Mesothelial cell of epicardium (in vitro differentiated cells): ENCODE measurements at regions not wholly inside any gene's neighbourhood (a gene's known extent, or its start where the extent isn't known, plus 50 kb on each side); places are given as distances from the start of the nearest gene placed in this dataset.

Source experiments
- DNase-seq, 2 experiments: peaks; one replicate each; pipeline ENCODE4 v3.0.0; 2021; ENCODE audit warnings: low spot score in 2 of 2; ENCODE audit not compliant: unreplicated experiment in 2 of 2
- H3K27ac Mint-ChIP-seq: 2 replicates; pipeline ENCODE4 v1.8.0; 2021; ENCODE audit warnings: mixed read lengths
- H3K27me3 Mint-ChIP-seq: 2 replicates; pipeline ENCODE4 v1.8.0; 2021; ENCODE audit warnings: low read depth, mixed read lengths
- H3K36me3 Mint-ChIP-seq: 2 replicates; pipeline ENCODE4 v1.8.0; 2021; ENCODE audit warnings: mixed read lengths
- H3K4me1 Mint-ChIP-seq: 2 replicates; pipeline ENCODE4 v1.8.0; 2021; ENCODE audit warnings: mixed read lengths
- H3K4me3 Mint-ChIP-seq: 2 replicates; pipeline ENCODE4 v1.8.0; 2021; ENCODE audit warnings: mild to moderate bottlenecking, moderate library complexity, mixed read lengths
- H3K9me3 Mint-ChIP-seq: 2 replicates; pipeline ENCODE4 v1.8.0; 2021; ENCODE audit warnings: mixed read lengths
- TF ChIP-seq, protein P1 (sequence below): fragments of 200-600 bp; sonication (generic); IDR thresholded peaks from one replicate; pipeline ENCODE4 v1.5.0; 2021; ENCODE audit warnings: antibody characterized with exemption; ENCODE audit not compliant: unreplicated experiment

DNA sequence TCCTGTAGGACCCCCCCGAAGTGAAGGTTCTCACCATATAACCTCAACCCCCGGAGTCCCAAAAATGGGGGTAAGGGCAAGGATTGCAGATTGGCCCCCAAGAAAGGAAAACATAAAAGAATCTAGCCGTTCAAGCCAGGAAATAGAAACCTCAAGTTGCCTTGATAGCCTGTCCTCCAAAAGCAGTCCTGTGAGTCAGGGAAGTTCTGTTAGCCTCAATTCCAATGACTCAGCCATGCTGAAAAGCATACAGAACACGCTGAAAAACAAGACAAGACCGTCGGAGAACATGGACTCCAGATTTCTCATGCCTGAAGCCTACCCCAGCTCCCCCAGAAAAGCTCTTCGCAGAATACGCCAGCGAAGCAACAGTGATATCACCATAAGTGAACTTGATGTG lies 344.2 kb upstream of the RGS6 start:
- no peaks in the 10 kb centered on the region for H3K27me3 Mint-ChIP-seq
- H3K9me3 Mint-ChIP-seq = no peaks in the 10 kb centered on the region
- peaks cover 30% of the 10 kb centered on the region for H3K4me1 Mint-ChIP-seq
- TF ChIP-seq, protein P1, sequence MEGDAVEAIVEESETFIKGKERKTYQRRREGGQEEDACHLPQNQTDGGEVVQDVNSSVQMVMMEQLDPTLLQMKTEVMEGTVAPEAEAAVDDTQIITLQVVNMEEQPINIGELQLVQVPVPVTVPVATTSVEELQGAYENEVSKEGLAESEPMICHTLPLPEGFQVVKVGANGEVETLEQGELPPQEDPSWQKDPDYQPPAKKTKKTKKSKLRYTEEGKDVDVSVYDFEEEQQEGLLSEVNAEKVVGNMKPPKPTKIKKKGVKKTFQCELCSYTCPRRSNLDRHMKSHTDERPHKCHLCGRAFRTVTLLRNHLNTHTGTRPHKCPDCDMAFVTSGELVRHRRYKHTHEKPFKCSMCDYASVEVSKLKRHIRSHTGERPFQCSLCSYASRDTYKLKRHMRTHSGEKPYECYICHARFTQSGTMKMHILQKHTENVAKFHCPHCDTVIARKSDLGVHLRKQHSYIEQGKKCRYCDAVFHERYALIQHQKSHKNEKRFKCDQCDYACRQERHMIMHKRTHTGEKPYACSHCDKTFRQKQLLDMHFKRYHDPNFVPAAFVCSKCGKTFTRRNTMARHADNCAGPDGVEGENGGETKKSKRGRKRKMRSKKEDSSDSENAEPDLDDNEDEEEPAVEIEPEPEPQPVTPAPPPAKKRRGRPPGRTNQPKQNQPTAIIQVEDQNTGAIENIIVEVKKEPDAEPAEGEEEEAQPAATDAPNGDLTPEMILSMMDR = no peak
- H3K36me3 Mint-ChIP-seq = no peaks in the 10 kb centered on the region
- no peak overlapping the region for H3K27ac Mint-ChIP-seq
- no peak overlapping the region for H3K4me3 Mint-ChIP-seq
- DNase-seq = no peak

DNA sequence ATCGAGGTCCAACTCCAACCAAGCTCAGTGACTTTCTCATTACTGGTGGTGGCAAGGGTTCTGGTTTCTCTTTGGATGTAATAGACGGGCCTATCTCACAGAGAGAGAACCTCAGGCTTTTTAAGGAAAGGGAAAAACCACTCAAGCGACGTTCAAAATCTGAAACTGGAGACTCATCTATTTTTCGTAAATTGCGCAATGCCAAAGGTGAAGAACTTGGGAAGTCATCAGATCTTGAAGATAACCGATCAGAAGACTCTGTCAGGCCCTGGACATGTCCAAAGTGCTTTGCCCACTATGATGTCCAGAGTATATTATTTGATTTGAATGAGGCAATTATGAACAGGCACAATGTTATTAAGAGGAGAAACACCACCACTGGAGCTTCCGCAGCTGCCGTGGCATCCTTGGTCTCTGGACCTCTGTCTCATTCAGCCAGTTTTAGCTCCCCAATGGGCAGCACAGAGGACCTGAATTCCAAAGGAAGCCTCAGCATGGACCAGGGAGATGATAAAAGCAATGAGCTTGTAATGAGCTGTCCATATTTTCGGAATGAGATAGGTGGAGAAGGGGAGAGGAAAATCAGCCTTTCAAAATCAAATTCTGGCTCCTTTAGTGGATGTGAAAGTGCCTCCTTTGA lies 343.5 kb upstream of the RGS6 start:
- H3K27me3 Mint-ChIP-seq = no peaks in the 10 kb centered on the region
- peaks cover 26% of the 10 kb centered on the region for H3K4me1 Mint-ChIP-seq
- H3K9me3 Mint-ChIP-seq = no peaks in the 10 kb centered on the region
- H3K36me3 Mint-ChIP-seq = no peaks in the 10 kb centered on the region
- TF ChIP-seq, protein P1 = no peak
- H3K27ac Mint-ChIP-seq = no peak overlapping the region
- no peak for DNase-seq
- H3K4me3 Mint-ChIP-seq = no peak overlapping the region

DNA sequence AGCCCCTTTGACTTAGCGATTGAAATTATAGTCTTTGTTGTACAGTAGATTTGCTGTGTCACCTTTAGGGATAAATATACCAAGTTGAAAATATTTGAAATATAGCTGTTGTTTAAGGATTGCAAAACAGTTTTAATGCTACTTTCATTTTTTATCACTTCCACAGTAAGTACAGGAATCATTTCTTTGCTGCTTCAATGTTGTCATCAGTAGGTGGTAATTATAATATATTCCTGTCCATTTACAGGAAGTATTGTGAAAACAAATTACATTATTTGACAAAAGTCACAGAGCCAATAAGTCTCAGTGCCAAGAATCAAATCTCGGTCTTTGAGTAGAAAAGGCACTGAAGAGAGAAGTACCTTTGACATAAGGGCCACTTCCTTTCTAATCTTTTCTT lies 342.6 kb upstream of the RGS6 start:
- no peak overlapping the region for H3K4me3 Mint-ChIP-seq
- no peaks in the 10 kb centered on the region for H3K9me3 Mint-ChIP-seq
- no peak for DNase-seq
- no peaks in the 10 kb centered on the region for H3K27me3 Mint-ChIP-seq
- no peaks in the 10 kb centered on the region for H3K36me3 Mint-ChIP-seq
- TF ChIP-seq, protein P1 = no peak
- H3K4me1 Mint-ChIP-seq = peaks cover 27% of the 10 kb centered on the region
- no peak overlapping the region for H3K27ac Mint-ChIP-seq

DNA sequence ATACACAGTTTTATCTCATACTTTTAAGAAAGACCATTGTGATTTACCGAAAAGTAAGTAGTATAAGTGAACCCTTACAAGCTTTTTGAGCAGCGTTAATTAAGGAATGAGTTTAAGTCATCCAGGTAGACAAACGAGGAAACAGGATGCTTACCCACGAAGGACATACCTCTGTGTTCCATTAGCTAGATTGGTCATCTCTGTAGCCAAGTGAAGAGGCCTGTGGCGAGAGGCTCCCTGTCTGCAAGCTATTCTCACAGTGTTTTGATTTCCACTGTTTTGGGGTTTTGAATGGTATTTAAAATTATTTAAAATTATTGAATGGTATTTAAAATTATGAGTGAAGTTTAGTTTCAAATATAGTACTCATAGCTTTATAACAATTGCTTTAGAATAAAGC lies 342.1 kb upstream of the RGS6 start:
- DNase-seq = no peak
- no peaks in the 10 kb centered on the region for H3K36me3 Mint-ChIP-seq
- H3K9me3 Mint-ChIP-seq = no peaks in the 10 kb centered on the region
- no peak overlapping the region for H3K4me3 Mint-ChIP-seq
- no peak overlapping the region for H3K27ac Mint-ChIP-seq
- TF ChIP-seq, protein P1 = no peak
- peaks cover 31% of the 10 kb centered on the region for H3K4me1 Mint-ChIP-seq
- H3K27me3 Mint-ChIP-seq = no peaks in the 10 kb centered on the region

DNA sequence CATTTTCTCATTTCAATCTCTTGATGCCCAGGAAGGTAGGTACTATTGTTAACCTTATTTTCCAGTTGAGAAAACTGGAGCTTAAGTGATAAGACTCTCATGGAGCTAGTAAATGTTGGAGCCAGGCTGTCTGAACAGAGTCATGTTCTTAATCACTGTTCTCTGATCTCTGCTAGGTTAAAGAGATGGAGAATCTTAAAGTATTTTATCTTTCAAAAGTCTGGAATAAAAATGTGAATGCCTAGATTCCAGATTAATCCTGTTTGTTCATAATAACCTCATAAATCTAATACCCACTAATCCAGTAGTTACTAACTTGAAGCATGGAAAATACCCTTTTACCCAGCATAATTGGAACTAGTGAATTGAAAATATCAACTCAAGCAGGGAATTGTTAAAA lies 341.0 kb upstream of the RGS6 start:
- DNase-seq = no peak
- TF ChIP-seq, protein P1 = no peak
- Mint-ChIP-seq H3K36me3 (no peaks in the 10 kb centered on the region), H3K27me3 (no peaks in the 10 kb centered on the region), H3K4me1 (peaks cover 26% of the 10 kb centered on the region), H3K9me3 (no peaks in the 10 kb centered on the region), H3K27ac (no peak overlapping the region), H3K4me3 (no peak overlapping the region)

DNA sequence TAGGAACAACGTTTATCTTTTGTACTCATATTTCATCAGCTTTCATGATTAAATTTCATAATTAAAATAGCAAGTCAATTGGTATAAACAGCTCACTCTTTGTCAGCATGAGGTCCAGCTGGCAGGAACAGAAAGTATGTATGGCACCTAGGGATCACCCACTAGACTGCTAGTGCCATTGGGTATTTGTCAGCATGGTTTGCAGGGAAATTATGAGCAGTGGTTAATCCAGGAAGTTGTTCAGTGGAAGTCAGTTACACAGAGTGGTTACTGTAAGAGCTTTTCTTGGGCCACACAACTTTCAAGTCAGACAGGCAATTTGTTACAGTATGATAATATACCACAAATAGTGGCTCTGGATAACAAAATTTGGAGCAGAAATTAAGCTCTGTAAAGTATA lies 340.3 kb upstream of the RGS6 start:
- Mint-ChIP-seq H3K4me1 (peaks cover 23% of the 10 kb centered on the region), H3K9me3 (no peaks in the 10 kb centered on the region), H3K36me3 (no peaks in the 10 kb centered on the region), H3K27me3 (no peaks in the 10 kb centered on the region), H3K27ac (peak overlapping the region; percentile 26), H3K4me3 (no peak overlapping the region)
- DNase-seq = no peak
- TF ChIP-seq, protein P1 = no peak
